A549 (cell line): ENCODE measurements at regions not wholly inside any gene's neighbourhood (a gene's known extent, or its start where the extent isn't known, plus 50 kb on each side); places are given as distances from the start of the nearest gene placed in this dataset.

ENCODE experiments used
- ATAC-seq, 2 experiments: fragments of 200-7000 bp in 1 of 2; fragments of >200 bp in 1 of 2; cut with Nextera tagmentation in 1 of 2; cut with Tn5 transposase in 1 of 2; 3 replicates each; pipeline versions ENCODE4 v1.8.0 to v1.9.1; 2018 to 2020; ENCODE audit warnings: mild to moderate bottlenecking in 1 of 2, moderate library complexity in 1 of 2
- CTCF ChIA-PET: fragments of 300-600 bp; sonication (Branson Sonifier 250); formaldehyde crosslinking; extraction: SDS; loops from one replicate; lab custom pipeline; 2021; ENCODE audit warnings: antibody characterized with exemption, inconsistent platforms; lab: Yijun Ruan, JAX
- POLR2A ChIA-PET: fragments of 350-600 bp; formaldehyde crosslinking; extraction: SDS; loops from one replicate; lab custom pipeline; 2021; ENCODE audit warnings: antibody characterized with exemption, inconsistent platforms; lab: Yijun Ruan, JAX
- DNase-seq, 2 experiments: peaks; one replicate each; pipeline versions ENCODE4 v3.0.0 to v3.0.0-alpha.2; 2011 to 2016; ENCODE audit warnings: low read depth in 1 of 2, low spot score in 1 of 2
- FAIRE-seq: peaks from 2 replicates; lab custom pipeline; 2011; peaks lifted over from hg19 to GRCh38; lab: Jason Lieb, UNC
- H3K27ac ChIP-seq, 2 experiments: fragments of >200 bp; sonication (Bioruptor Twin); formaldehyde crosslinking; 3 replicates each; pipeline ENCODE4 v1.5.1; 2016 to 2017
- H3K4me1 ChIP-seq: fragments of >200 bp; sonication (Bioruptor Twin); formaldehyde crosslinking; 3 replicates; pipeline ENCODE4 v1.6.1; 2016
- H3K4me2 ChIP-seq: fragments of >200 bp; sonication (Bioruptor Twin); formaldehyde crosslinking; 3 replicates; pipeline ENCODE4 v1.6.1; 2016
- H3K4me3 ChIP-seq: fragments of >200 bp; sonication (Bioruptor Twin); formaldehyde crosslinking; 3 replicates; pipeline ENCODE4 v1.5.1; 2016
- H3K9me3 ChIP-seq: fragments of >200 bp; sonication (Bioruptor Twin); formaldehyde crosslinking; 3 replicates; pipeline ENCODE4 v1.6.1; 2016
- BHLHE40 ChIP-seq: IDR thresholded peaks from 2 replicates; pipeline ENCODE4 v1.6.1; 2012; ENCODE audit warnings: low read depth, low read length, inconsistent platforms
- CEBPB ChIP-seq, 2 experiments: fragments of >200 bp in 1 of 2; sonication (Bioruptor Twin) in 1 of 2; formaldehyde crosslinking in 1 of 2; IDR thresholded peaks; 2 replicates each; pipeline ENCODE4 v1.6.1; 2012 to 2016
- CHD2 ChIP-seq: fragments of 150-350 bp; IDR thresholded peaks from 2 replicates; pipeline ENCODE4 v1.6.1; 2014; ENCODE audit warnings: low read length; ENCODE audit not compliant: partially characterized antibody
- CTCF ChIP-seq: fragments of >200 bp; sonication (Bioruptor Twin); formaldehyde crosslinking; IDR thresholded peaks from 3 replicates; pipeline ENCODE4 v1.5.1; 2016
- E2F6 ChIP-seq: IDR thresholded peaks from 2 replicates; pipeline ENCODE4 v1.6.1; 2012; ENCODE audit warnings: low read depth, borderline replicate concordance
- EHF ChIP-seq: fragments of 250-450 bp; sonication (Bioruptor Pico); IDR thresholded peaks from 2 replicates; pipeline ENCODE4 v1.5.0; 2020; ENCODE audit warnings: mild to moderate bottlenecking
- FOSB ChIP-seq: fragments of 250-450 bp; sonication (Bioruptor Pico); IDR thresholded peaks from 2 replicates; pipeline ENCODE4 v1.5.0; 2020; ENCODE audit warnings: mild to moderate bottlenecking, moderate library complexity
- FOSL2 ChIP-seq, 2 experiments: fragments of 450-650 bp in 1 of 2; fragments of >200 bp in 1 of 2; sonication (Bioruptor Twin) in 1 of 2; formaldehyde crosslinking; IDR thresholded peaks; 2 replicates each; pipeline versions ENCODE4 v1.5.0 to v1.6.1; 2016 to 2020; ENCODE audit warnings: mild to moderate bottlenecking in 1 of 2, moderate library complexity in 1 of 2
- FOXS1 ChIP-seq: fragments of 250-450 bp; sonication (Bioruptor Pico); IDR thresholded peaks from 2 replicates; pipeline ENCODE4 v1.5.0; 2020; ENCODE audit warnings: mild to moderate bottlenecking, moderate library complexity
- HDAC2 ChIP-seq: fragments of 200-600 bp; sonication (generic); IDR thresholded peaks from 2 replicates; pipeline ENCODE4 v1.6.1; 2016
- HES2 ChIP-seq: fragments of >200 bp; sonication (Bioruptor Twin); formaldehyde crosslinking; IDR thresholded peaks from 2 replicates; pipeline ENCODE4 v1.6.1; 2016
- HEYL ChIP-seq: fragments of 250-450 bp; sonication (Bioruptor Pico); IDR thresholded peaks from 2 replicates; pipeline ENCODE4 v1.8.0; 2021; ENCODE audit warnings: mild to moderate bottlenecking, moderate library complexity
- HOXB13 ChIP-seq: fragments of 250-450 bp; sonication (Bioruptor Pico); IDR thresholded peaks from 2 replicates; pipeline ENCODE4 v1.5.0; 2020; ENCODE audit warnings: low read depth, mild to moderate bottlenecking, moderate library complexity
- HOXB5 ChIP-seq: fragments of 250-450 bp; sonication (Bioruptor Pico); IDR thresholded peaks from 2 replicates; pipeline ENCODE4 v1.5.0; 2020; ENCODE audit warnings: mild to moderate bottlenecking, moderate library complexity
- JUN ChIP-seq, 2 experiments: fragments of >200 bp; sonication (Bioruptor Twin); formaldehyde crosslinking; IDR thresholded peaks; 2 replicates in 1 of 2; 3 replicates in 1 of 2; pipeline ENCODE4 v1.6.1; 2016 to 2017
- MAFK ChIP-seq: fragments of 450-650 bp; IDR thresholded peaks from 2 replicates; pipeline ENCODE4 v1.6.1; 2014; ENCODE audit not compliant: partially characterized antibody
- POLR2AphosphoS2 ChIP-seq: conservative IDR thresholded peaks from 2 replicates; pipeline ENCODE4 v1.6.1; 2012; ENCODE audit warnings: low read length, improper control_type of control experiment, inconsistent platforms
- RAD21 ChIP-seq, 2 experiments: fragments of >200 bp in 1 of 2; sonication (Bioruptor Twin) in 1 of 2; formaldehyde crosslinking in 1 of 2; IDR thresholded peaks in 1 of 2; conservative IDR thresholded peaks in 1 of 2; 2 replicates in 1 of 2; 3 replicates in 1 of 2; pipeline ENCODE4 v1.6.1; 2012 to 2018; ENCODE audit warnings: inconsistent platforms in 1 of 2
- RNF2 ChIP-seq: fragments of 200-600 bp; sonication (generic); IDR thresholded peaks from 2 replicates; pipeline ENCODE4 v1.6.1; 2016; ENCODE audit warnings: low read depth, mild to moderate bottlenecking, antibody characterized with exemption, moderate library complexity, borderline replicate concordance
- SREBF2 ChIP-seq: fragments of 450-650 bp; IDR thresholded peaks from 2 replicates; pipeline ENCODE4 v1.6.1; 2014; ENCODE audit warnings: mild to moderate bottlenecking, moderate library complexity
- TFCP2L1 ChIP-seq: fragments of 250-450 bp; sonication (Bioruptor Pico); IDR thresholded peaks from 2 replicates; pipeline ENCODE4 v1.5.0; 2021; ENCODE audit warnings: mild to moderate bottlenecking
- TP53 ChIP-seq: fragments of 250-450 bp; sonication (Bioruptor Pico); IDR thresholded peaks from 2 replicates; pipeline ENCODE4 v1.5.0; 2021; ENCODE audit warnings: mild to moderate bottlenecking, moderate library complexity
- USF2 ChIP-seq: fragments of 450-650 bp; IDR thresholded peaks from 2 replicates; pipeline ENCODE4 v1.6.1; 2014; ENCODE audit warnings: antibody characterized with exemption
- ZC3H11A ChIP-seq: fragments of 450-650 bp; IDR thresholded peaks from 2 replicates; pipeline ENCODE4 v1.6.1; 2014; ENCODE audit warnings: antibody characterized with exemption, mild to moderate bottlenecking
- ZNF302 ChIP-seq: fragments of 250-450 bp; sonication (Bioruptor Pico); IDR thresholded peaks from 2 replicates; pipeline ENCODE4 v1.9.0; 2021; ENCODE audit warnings: inconsistent platforms, mild to moderate bottlenecking, moderate library complexity
- ZSCAN20 ChIP-seq: fragments of 250-450 bp; sonication (Bioruptor Pico); IDR thresholded peaks from 2 replicates; pipeline ENCODE4 v1.8.0; 2022; ENCODE audit warnings: mild to moderate bottlenecking, moderate library complexity
- WGBS: methylation state at CpG from one replicate; pipeline ENCODE4 v1.1.6; 2017; ENCODE audit errors: missing lambda C conversion rate; 5-methylcytosine and 5-hydroxymethylcytosine counted together
- TF ChIP-seq, protein P1 (sequence below): fragments of 200-600 bp; sonication (generic); IDR thresholded peaks from 2 replicates; pipeline ENCODE4 v1.6.1; 2016; ENCODE audit warnings: antibody characterized with exemption, mild to moderate bottlenecking, moderate library complexity

DNA sequence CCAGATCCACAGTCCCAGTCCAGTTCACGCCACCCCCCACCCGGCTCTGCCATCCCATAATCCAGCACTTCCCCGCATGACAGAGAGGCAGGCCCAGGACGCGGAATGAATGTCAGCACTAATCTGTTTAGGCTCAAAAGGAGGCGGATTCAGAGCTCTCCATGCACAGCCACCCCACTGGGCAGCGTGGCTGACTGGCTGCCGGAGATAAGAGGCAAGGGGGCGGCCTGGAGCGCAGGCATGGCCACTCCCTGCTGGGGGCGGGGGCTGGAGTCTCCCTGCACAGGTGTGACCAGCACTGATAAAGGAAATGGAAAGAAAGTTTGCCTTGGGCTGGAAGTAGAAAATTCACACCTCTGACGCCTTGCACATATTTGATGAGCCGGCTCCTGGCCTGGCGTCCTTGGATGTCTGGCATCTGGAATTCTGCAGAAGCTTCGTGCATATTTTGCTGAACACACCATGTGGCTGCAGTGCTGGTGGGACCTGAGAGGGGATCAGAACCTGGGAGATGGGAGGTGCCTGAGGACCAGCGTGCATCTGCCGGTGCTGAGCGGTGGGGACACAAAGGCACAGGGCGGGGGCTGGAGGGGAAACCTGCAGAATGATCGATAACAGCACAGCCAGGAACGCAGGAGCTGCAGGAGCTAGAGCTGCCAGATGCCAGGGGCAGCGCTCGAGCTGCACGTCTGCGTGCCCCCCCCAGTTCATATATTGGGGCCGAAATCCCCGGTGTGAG is 344.4 kb downstream of the CTTN start:
- 90% methylated on average over 27 of the region's 27 CpGs for WGBS
- Histone ChIP-seq H3K4me2 (no peak overlapping the region), H3K4me3 (no peak overlapping the region)
- ChIA-PET POLR2A (no interaction called here), CTCF (interaction anchor here (0.9 to 1.6 kb wide), 2 partner anchors 10 to 15 kb away, joined by 3 to 5 read pairs; no protein-coding TSS in a partner anchor)
- no peak for DNase-seq
- ATAC-seq, result no peak
- no peak for FAIRE-seq
- TF ChIP-seq JUN (IDR thresholded peaks at IDR 0.05), result no peak
- no peak for TF ChIP-seq HEYL
- TF ChIP-seq ZNF302 (CRISPR knock-in tag), result no peak
- TF ChIP-seq EHF (CRISPR knock-in tag), result no peak
- no peak for TF ChIP-seq CEBPB (IDR thresholded peaks at IDR 0.05)
- TF ChIP-seq FOSL2 (IDR thresholded peaks at IDR 0.05), result no peak
- no peak for TF ChIP-seq FOSL2 (CRISPR knock-in tag; IDR thresholded peaks at IDR 0.05)
- TF ChIP-seq HDAC2, result no peak
- TF ChIP-seq HES2, result no peak
- no peak for TF ChIP-seq CHD2
- TF ChIP-seq E2F6, result no peak
- TF ChIP-seq USF2, result no peak
- no peak for TF ChIP-seq RAD21 (conservative IDR thresholded peaks at IDR 0.05 in 1 of 2, IDR thresholded peaks at IDR 0.05 in 1 of 2)
- no peak for TF ChIP-seq FOSB (CRISPR knock-in tag)
- TF ChIP-seq, protein P1, sequence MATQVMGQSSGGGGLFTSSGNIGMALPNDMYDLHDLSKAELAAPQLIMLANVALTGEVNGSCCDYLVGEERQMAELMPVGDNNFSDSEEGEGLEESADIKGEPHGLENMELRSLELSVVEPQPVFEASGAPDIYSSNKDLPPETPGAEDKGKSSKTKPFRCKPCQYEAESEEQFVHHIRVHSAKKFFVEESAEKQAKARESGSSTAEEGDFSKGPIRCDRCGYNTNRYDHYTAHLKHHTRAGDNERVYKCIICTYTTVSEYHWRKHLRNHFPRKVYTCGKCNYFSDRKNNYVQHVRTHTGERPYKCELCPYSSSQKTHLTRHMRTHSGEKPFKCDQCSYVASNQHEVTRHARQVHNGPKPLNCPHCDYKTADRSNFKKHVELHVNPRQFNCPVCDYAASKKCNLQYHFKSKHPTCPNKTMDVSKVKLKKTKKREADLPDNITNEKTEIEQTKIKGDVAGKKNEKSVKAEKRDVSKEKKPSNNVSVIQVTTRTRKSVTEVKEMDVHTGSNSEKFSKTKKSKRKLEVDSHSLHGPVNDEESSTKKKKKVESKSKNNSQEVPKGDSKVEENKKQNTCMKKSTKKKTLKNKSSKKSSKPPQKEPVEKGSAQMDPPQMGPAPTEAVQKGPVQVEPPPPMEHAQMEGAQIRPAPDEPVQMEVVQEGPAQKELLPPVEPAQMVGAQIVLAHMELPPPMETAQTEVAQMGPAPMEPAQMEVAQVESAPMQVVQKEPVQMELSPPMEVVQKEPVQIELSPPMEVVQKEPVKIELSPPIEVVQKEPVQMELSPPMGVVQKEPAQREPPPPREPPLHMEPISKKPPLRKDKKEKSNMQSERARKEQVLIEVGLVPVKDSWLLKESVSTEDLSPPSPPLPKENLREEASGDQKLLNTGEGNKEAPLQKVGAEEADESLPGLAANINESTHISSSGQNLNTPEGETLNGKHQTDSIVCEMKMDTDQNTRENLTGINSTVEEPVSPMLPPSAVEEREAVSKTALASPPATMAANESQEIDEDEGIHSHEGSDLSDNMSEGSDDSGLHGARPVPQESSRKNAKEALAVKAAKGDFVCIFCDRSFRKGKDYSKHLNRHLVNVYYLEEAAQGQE, result no peak
- TF ChIP-seq HOXB5, result no peak
- TF ChIP-seq BHLHE40, result no peak
- no peak for TF ChIP-seq SREBF2
- TF ChIP-seq RNF2, result no peak
- TF ChIP-seq HOXB13 (CRISPR knock-in tag), result no peak
- TF ChIP-seq, all 56 proteins: peak for 0
- Histone ChIP-seq H3K4me1 (no peaks in the 10 kb centered on the region), H3K27ac (no peak overlapping the region), H3K9me3 (no peaks in the 10 kb centered on the region)

GRCh38 chr11:70743329-70743728 is 345.0 kb downstream of the CTTN start:
- H3K4me1 ChIP-seq, result no peaks in the 10 kb centered on the region
- no peak overlapping the region for H3K4me2 ChIP-seq
- POLR2A ChIA-PET, result no interaction called here
- DNase-seq, result no peak
- no peak for FAIRE-seq
- ATAC-seq, result no peak
- H3K27ac ChIP-seq, result no peak overlapping the region
- CTCF ChIA-PET, result interaction anchor here (0.9 to 1.9 kb wide), 2 partner anchors 12 to 14 kb away, joined by 3 to 5 read pairs; no protein-coding TSS in a partner anchor
- 90% methylated on average over 9 of the region's 9 CpGs for WGBS
- H3K9me3 ChIP-seq, result peaks cover 2% of the 10 kb centered on the region; the same call in 1 of the 3 replicates
- H3K4me3 ChIP-seq, result no peak overlapping the region
- TF ChIP-seq HOXB5 (no peak), FOXS1 (CRISPR knock-in tag) (no peak), SREBF2 (no peak), ZSCAN20 (CRISPR knock-in tag) (no peak), MAFK (no peak), HDAC2 (no peak), FOSB (CRISPR knock-in tag) (no peak), CTCF (no peak), RNF2 (no peak), ZC3H11A (no peak), TFCP2L1 (no peak), E2F6 (no peak), TP53 (no peak), JUN (IDR thresholded peaks at IDR 0.05) (no peak), HOXB13 (CRISPR knock-in tag) (no peak), USF2 (no peak), POLR2AphosphoS2 (no peak)
